ENCODE measurements at regions not wholly inside any gene's neighbourhood (a gene's known extent, or its start where the extent isn't known, plus 50 kb on each side); places are given as distances from the start of the nearest gene placed in this dataset.
"Not testable (repeated sequence)": the region's sequence is repeated elsewhere in the genome, so short reads cannot be mapped to it uniquely, and the experiment has no call there.

GRCh38 chr14:100415226-100415625, 92.1 kb downstream of the SLC25A47 start:
- no peak overlapping the region for H3K4me3 ChIP-seq (ENCODE audit: low read depth, low read length)

GRCh38 chr14:100416081-100416680, 93.0 kb downstream of the SLC25A47 start:
- no peak overlapping the region for H3K4me3 ChIP-seq (ENCODE audit: low read depth, low read length)

More at GRCh38 chr14:100415226-100415625, 92.1 kb downstream of the SLC25A47 start:
- no peak for DNase-seq (ENCODE audit: low read depth)

GRCh38 chr14:100416921-100417860, 94.1 kb downstream of the SLC25A47 start:
- H3K4me3 ChIP-seq (ENCODE audit: low read depth, low read length), result no peak overlapping the region
- DNase-seq (ENCODE audit: low read depth), result peak; percentile 86

More at GRCh38 chr14:100416081-100416680, 93.0 kb downstream of the SLC25A47 start:
- no peak for DNase-seq (ENCODE audit: low read depth)

- no peak overlapping the region for H3K4me3 ChIP-seq (ENCODE audit: low read depth, low read length)
- no peak for DNase-seq (ENCODE audit: low read depth)
Observed at GRCh38 chr14:100419856-100420255, 96.7 kb downstream of the SLC25A47 start.

GRCh38 chr14:100421756-100422470, 98.8 kb downstream of the SLC25A47 start:
- no peak for DNase-seq (ENCODE audit: low read depth)
- no peak overlapping the region for H3K4me3 ChIP-seq (ENCODE audit: low read depth, low read length)

- H3K4me3 ChIP-seq (ENCODE audit: low read depth, low read length), result no peak overlapping the region
- DNase-seq (ENCODE audit: low read depth), result no peak
Observed at GRCh38 chr14:100422556-100423316, 99.6 kb downstream of the SLC25A47 start.

- no peak overlapping the region for H3K4me3 ChIP-seq (ENCODE audit: low read depth, low read length)
Observed at GRCh38 chr14:100423317-100424010, 100.3 kb downstream of the SLC25A47 start.

GRCh38 chr14:100424504-100425428, 101.6 kb downstream of the SLC25A47 start:
- no peak for DNase-seq (ENCODE audit: low read depth)
- H3K4me3 ChIP-seq (ENCODE audit: low read depth, low read length), result no peak overlapping the region

More at GRCh38 chr14:100423317-100424010, 100.3 kb downstream of the SLC25A47 start:
- DNase-seq (ENCODE audit: low read depth), result no peak

- no peak for DNase-seq (ENCODE audit: low read depth)
- H3K4me3 ChIP-seq (ENCODE audit: low read depth, low read length), result no peak overlapping the region
Observed at GRCh38 chr14:100425429-100425827, 102.3 kb downstream of the SLC25A47 start.

GRCh38 chr14:100426314-100426713, 103.2 kb downstream of the SLC25A47 start:
- no peak overlapping the region for H3K4me3 ChIP-seq (ENCODE audit: low read depth, low read length)
- no peak for DNase-seq (ENCODE audit: low read depth)

GRCh38 chr14:100427166-100427565, 104.0 kb downstream of the SLC25A47 start:
- no peak for DNase-seq (ENCODE audit: low read depth)
- H3K4me3 ChIP-seq (ENCODE audit: low read depth, low read length), result no peak overlapping the region

- no peak overlapping the region for H3K4me3 ChIP-seq (ENCODE audit: low read depth, low read length)
- DNase-seq (ENCODE audit: low read depth), result peak; percentile 56
Observed at GRCh38 chr14:100428727-100429126, 105.6 kb downstream of the SLC25A47 start.

- no peak for DNase-seq (ENCODE audit: low read depth)
- no peak overlapping the region for H3K4me3 ChIP-seq (ENCODE audit: low read depth, low read length)
Observed at GRCh38 chr14:100429537-100429936, 106.4 kb downstream of the SLC25A47 start.

GRCh38 chr14:100430571-100430970, 107.4 kb downstream of the SLC25A47 start:
- no peak for DNase-seq (ENCODE audit: low read depth)
- H3K4me3 ChIP-seq (ENCODE audit: low read depth, low read length), result no peak overlapping the region

- H3K4me3 ChIP-seq (ENCODE audit: low read depth, low read length); DNase-seq (ENCODE audit: low read depth): not testable (repeated sequence)
Observed at GRCh38 chr14:100431461-100431860, 108.3 kb downstream of the SLC25A47 start.

GRCh38 chr14:100432652-100433427, 109.7 kb downstream of the SLC25A47 start:
- no peak for DNase-seq (ENCODE audit: low read depth)

GRCh38 chr14:100433428-100433814, 110.3 kb downstream of the SLC25A47 start:
- no peak for DNase-seq (ENCODE audit: low read depth)
- H3K4me3 ChIP-seq (ENCODE audit: low read depth, low read length), result no peak overlapping the region

More at GRCh38 chr14:100432652-100433427, 109.7 kb downstream of the SLC25A47 start:
- H3K4me3 ChIP-seq (ENCODE audit: low read depth, low read length), result no peak overlapping the region
